Forelimb muscle (tissue), 1 donor: ENCODE measurements at regions not wholly inside any gene's neighbourhood (a gene's known extent, or its start where the extent isn't known, plus 50 kb on each side); places are given as distances from the start of the nearest gene placed in this dataset.

Experiments used
- DNase-seq: peaks from one replicate; pipeline ENCODE4 v3.0.0-alpha.2; 2013; ENCODE audit warnings: low read depth

DNA sequence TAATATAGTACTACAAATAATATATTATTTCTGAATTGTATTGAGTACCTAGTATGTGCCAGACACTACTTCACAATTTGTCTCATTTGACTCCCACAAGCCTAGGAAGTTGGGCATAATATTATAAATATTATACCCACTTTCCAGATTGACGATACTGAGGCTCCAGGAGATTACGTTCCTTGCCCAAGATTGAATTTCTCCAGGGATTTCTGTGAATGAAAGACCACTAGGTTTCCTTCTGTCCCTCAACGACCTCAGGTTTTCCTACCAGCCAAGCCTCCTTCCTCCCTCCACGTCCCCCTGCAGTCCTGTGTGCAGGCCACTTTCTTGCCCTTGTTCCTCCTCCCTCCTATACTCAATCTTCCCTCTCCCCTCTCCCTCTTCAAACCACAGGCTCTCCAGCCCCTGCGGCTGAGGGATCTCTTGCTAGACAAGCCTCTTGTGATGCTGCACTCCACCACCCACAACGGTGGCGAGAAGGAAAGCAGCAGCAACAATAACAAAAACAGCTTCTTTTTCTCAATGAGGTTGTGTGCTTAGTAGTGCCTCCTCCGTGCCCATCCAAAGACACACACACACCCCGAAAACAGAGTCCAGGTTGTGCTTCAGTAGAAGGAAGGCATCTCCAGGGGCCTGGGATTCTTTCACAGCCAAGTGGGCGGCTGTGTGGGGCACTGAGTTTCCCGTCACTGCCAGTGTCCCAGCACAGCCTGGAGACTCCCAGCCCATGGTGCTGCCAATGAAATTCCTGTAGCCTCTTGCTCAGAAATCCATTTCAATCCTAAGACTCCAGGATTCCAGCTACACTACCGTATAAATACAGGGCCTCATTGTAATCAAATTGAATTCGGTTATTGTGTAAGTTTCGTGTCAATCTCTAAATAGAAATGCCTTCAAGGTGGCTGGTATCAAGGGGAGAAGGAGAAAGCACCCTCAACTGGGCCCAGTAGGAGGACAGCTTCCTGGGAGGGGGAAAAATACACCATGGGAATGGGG, 94.4 kb downstream of the NCR2 start:
- DNase-seq = no peak

DNA sequence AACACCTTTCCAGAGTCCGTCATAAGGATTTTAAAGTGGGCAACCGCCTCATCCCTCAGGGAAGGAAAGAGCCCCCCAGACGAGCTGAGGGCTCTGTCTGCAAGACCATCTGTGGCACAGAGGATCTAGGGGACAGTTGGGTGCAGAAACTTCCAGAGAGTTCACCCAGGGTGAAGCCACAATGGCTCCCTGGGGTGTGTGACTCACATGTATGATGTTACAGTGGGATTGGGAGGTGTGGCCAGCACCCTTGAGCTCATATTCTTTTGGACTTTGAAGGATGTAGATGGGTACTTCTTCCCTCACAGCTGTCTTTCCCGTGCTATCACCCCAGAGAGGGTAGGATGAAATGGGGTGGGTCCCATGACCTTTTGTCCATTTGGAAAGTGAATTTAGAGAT, 95.5 kb downstream of the NCR2 start:
- no peak for DNase-seq

DNA sequence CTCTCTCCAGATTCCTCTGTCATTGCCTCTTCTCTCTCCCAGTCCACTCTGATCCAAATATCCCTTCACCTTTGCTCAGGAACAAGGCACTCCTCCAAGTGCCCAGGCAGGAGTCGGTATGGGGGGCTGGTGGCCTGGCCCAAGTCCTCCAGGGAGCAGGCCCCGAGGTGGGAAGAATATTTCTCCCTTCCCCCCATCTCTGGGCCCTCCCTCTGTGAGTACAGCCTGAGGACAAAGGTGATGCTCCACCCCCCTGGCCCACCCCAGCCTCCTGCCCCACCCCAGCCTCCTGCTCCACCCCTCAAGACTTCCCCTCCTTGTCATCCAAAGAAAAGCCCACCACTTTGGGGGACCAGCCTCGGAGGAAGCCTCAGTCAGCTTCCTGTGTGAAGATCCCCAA, 96.9 kb downstream of the NCR2 start:
- no peak for DNase-seq

DNA sequence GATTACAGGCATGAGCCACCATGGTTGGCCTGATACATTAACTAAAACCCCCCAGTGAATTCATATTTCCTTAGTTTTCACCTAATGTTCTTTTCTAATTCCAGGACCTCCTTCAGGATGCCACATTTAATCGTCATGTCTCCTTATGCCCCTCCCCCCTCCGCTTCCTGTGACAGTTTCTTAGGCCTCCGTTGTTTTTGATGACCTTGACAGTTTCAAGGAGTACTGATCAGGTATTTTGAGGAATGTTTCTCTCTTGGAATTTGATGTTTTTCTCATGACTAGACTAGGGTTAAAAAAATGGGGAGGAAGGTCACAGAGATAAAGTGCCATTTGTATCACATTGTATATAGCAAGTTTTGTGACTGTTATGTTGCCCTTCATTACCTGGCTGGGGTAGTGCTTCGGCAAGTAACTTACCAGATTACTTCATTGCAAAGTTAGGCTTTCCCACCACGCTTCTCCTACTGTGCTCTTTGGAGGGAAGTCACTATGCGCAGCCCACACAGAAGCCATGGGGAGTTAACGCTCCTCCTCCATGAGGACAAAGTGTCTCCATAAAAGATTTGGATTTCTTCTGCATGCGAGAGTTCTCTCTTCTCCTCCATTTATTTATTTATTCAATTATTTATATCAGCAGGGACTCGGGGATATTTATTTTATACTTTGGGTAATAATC, 99.5 kb downstream of the NCR2 start:
- DNase-seq = no peak

DNA sequence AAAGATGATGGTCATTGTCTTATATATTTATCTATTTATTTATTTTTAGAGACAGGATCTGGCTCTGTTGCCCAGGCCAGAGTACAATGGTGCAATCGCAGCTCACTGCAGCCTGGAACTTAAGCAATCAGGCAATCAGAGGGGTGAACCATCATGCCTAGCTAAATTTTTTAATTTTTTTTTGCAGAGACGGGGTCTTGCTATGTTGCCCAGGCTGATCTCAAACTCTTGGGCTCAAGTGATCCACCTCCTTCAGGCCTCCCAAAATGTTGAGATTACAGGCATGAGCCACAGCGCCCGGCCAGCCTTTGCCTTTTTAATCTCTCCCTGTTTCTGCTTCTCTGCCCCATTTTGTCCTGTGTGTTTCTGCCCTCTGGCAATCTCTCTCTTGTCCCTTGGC, 102.2 kb downstream of the NCR2 start:
- DNase-seq = no peak

DNA sequence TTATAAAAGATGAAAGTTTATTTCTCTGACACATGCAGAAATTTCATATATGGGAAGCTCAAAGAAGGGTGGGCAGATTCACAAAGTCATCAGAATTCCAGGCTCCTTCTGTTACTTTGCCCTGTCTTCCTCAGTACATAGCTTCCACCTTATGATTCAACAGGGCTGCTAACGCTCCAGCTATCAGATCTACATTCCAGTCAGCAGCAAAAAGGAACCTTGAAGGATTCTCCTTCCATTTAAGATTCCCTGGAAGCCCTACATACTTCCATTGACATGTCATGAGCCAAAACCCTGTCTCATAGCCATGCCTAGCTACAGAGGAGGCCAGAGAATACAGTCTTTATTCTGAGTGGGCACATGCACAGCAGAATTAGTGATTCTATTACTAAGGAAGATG, 103.3 kb downstream of the NCR2 start:
- DNase-seq = no peak

DNA sequence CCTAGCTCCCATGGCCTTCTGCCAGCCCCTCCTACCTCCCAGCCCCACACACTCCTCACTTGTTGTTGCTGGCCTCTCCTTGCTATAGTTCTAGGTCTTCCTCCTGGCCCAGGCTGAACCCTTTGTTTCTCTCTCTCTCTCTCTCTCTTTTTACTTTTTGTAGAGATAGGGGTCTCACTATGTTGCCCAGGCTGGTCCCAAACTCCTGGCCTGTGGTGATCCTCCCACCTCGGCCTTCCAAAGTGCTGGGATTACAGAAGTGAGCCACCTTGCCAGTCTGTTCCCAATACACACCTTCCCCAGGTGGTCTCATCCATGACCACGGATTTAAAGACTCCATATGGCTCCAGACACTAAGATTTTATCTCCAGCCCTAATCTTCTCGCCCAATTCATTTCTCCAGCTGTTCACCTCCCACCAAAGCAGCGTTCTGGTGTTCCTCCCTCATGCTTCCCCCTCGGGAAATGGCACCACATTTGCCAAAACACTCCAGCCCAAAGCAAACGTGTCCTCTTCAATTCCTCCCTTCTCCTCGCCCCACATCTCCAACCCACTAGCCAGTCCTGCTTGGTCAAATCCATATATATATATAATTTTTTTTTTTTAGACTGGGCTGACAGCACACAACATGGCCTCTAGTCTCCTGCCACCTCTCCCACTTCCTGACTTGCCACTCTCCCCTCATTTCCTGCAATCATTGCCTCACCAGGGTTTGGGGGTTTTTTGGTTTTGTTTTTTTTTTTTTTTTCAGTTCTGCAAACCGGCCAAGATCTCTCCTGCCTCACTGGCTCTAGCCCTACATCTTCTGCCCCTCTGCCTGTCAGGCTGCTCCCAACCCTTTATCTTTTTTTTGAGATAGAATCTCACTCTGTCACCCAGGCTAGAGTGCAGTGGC, 104.4 kb downstream of the NCR2 start:
- no peak for DNase-seq

DNA sequence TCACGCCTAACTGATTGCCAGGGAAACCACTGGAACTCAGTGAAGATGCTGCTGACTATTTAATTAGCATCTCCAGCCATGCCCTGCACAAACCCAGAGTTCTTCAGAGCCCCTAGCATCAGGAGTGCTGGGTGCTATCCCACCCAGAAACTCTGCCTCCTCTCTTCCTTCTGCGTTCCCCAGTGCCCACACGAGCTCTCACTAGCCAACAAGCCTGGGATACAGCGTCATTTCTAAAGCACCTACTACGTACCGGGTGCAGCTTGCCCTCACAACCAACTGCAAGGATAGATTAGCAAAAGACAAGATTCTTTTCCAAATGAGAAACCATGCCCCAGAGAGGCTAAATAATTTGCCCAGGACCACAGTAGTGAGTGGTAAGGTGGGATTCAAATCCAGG, 105.2 kb upstream of the FOXP4 start:
- no peak for DNase-seq

DNA sequence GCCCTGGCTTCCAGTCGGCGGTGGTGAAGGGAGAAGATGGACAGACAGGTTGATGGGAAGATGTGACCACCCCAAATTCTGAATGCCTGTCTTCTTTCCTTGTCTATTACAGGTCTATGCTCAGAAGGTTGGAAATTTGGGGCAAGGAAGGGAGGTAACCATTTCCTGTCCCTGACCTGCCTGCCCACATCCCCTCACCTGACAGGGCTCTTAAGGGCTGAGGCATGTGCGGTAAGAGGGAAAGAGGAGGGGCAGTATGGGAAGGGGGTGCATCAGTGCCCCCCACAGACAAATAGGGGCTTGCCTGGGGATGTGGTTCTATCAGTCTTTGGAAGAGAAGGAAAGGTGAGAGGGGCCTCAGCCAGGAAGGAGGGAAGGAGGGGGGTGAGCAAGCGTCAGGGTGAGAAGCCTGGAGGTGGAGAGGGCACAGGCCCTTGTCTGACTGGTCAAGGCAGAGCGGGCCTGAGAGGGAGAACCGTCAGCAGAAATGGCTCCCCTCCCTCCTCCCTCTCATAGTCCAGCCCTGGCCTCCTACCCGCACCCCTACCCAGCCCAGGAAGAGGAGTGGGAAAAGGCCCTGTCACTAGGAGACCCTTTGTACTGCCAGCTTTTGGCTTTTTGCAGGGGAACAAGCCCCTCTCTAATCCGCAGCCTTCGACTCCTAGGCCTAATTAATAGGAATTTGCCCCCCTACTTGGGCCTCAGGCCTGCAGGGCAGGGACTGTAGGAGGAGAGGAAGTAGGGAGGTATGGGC, 104.4 kb upstream of the FOXP4 start:
- DNase-seq = no peak

DNA sequence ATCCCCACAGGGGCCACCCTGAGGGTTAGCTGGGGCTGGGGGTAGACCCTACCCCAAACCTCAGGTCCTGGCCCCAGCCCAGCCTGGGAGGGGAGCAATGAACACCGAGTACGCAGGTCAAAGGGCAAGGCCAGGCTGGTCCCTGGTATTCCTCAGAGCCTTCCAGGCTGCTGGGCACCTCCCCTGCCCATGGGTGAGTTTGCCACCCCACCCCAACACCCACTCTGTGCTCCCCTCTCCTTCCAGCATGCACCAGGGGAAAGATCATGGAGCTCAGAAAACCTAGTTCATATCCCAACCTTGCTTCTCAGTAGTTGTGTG, 103.9 kb upstream of the FOXP4 start:
- DNase-seq = no peak

DNA sequence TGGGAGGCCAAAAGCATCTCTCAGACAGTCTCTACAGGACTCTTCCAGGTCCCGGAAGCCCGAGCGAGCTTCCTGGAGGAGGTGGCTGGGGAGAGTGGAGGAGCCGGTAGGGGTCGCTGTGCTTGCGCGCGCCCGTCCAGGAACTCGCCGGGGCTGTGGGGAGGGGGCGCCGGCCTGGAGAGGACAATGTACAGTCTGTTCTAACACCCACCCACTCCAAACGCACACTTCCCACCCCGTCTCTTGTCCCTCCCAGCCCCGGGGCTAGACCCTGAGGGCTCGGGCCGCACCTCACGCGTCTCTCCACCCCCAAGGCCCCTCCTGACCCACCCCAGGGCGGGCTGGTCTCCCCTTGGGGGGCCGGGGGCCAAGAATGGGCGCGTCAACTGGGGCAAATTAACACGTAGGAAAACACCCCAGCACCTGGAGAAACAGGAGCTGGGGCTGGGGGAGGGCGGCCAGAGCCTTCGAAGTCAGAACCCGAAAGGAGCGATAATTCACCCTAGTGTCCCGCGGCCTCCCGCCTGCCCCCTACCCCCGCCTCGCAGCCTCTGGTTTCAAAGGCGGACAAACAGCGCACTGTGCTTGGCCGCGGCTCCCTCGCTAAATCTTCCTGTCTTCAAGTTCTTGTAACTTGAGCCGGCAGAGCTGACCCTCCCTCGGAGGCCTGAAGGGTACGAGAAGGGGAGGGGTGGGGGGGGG, 103.2 kb upstream of the FOXP4 start:
- DNase-seq = peak; percentile 68

DNA sequence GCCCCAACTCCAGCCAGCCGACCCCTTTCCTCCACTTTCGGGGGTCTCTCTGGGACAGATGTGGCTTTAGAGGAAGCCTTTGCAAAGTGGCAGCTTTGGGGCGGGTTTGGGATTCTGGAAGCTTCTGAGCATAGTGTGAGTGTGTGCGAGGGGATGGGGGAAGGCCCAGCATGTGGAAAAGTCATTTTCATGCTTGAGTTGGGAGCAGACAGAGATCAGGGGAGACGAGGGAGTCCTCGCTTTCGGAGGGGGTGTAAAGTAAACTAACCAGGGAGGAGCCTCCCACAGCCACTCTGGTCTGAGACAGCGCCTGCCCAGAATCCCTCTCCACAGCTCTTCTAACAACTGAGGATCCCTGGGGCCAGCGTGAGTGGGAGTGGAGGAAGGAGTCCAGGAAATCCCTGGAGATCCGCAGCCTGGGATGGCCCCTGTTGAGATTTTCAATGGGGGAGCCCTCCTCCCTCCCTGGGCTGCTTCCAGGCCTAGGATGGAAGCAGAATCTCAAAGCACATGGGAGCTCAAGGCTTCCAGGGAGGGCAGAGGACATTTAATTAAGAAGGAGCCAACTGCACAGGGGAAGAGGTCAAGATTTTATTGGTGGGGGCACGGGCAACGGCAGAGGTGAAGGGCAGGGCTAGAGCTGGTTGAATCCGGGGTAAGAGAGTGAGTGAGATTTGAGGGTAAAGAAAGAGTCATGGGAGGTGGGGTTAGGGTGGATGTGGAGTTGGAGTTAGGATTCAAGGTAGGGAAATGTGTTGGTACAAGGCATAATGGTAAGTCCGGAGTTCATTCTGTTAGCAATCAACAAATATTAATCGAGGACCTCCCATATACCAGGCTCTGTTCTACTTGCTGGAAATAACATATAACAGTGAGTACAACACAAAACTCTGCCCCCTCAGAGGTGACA, 102.3 kb upstream of the FOXP4 start:
- DNase-seq = no peak

DNA sequence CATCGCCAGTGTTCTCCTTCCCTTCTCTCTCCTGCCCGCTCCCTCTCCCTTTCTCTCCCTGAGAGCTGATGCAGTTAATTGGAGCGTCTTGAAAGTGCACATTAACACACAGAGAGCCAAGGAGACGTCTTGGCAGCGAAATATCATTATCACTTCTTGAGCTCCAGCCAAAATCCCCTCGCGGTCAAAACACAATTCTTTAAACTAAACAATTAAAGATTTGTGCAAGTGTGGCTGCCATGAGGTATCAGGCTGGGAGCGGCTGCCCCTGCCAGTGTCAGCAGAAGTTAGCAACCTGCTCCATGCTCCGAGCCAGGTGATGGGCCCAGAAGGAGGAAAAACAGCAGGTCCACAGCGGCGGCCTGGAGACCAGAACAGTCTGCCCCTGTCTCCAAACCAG, 100.9 kb upstream of the FOXP4 start:
- no peak for DNase-seq

DNA sequence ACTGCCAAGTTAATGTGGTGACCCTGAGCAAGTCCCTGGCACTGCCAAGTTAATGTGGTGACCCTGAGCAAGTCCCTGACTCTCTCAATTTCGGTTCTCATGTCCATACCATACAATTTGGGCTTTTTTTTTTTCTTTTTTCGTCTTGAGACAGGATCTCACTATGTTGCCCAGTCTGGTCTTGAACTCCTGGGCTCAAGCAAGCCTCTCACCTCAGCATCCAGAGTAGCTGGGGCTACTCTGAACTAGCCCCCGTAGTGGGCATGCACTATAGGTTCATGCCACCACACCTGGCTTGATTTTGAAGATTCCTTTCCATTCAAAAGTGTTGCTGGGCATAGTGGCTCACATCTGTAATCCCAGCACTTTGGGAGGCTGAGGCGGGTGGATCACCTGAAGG, 100.0 kb upstream of the FOXP4 start:
- DNase-seq = no peak

DNA sequence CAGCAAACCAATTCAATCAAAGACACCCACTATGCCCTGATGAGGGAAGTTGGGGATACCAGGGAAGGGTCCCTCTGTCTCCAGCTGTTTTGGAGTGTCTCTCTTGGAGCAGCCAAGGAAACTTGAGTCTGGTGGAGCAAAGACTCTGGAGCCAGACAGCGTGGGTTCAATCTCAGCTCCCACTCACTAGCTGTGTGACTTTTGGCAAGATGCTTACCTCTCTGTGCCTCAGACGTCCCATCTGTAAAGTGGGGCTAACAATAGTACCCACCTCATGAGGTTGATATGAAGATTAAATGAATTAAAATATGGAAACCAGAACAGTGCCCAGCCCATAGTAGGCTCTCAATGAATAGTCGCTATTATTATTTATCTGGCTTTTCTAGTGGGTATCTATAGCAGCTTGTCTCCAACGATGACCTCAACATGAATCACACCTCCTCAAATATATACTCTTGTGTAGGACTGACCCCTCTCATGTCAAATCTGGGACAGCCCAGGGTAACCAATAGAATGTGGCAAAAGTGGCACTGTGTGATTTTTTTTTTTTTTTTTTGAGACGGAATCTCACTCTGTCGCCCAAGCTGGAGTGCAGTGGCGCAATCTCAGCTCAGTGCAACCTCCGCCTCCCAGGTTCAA, 99.2 kb upstream of the FOXP4 start:
- no peak for DNase-seq

DNA sequence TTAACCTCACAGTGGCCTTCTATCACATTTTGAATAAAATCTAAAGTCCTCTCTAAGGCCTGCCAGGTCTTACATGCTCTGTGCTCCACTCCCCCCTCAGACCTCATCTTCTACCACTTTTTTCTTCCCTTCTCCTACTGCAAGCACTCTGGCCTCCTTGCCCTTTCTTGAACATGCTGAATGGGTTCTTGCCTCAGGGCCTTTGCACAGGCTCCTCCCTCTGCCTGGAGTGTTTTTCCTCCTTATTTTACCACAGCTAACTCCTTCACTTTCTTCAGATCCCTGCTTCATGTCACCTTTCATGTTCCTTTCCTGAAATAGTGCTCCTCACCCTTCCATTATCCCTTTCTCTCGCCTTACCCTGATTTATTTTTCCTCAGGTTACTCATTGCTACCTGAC, 97.9 kb upstream of the FOXP4 start:
- DNase-seq = no peak

DNA sequence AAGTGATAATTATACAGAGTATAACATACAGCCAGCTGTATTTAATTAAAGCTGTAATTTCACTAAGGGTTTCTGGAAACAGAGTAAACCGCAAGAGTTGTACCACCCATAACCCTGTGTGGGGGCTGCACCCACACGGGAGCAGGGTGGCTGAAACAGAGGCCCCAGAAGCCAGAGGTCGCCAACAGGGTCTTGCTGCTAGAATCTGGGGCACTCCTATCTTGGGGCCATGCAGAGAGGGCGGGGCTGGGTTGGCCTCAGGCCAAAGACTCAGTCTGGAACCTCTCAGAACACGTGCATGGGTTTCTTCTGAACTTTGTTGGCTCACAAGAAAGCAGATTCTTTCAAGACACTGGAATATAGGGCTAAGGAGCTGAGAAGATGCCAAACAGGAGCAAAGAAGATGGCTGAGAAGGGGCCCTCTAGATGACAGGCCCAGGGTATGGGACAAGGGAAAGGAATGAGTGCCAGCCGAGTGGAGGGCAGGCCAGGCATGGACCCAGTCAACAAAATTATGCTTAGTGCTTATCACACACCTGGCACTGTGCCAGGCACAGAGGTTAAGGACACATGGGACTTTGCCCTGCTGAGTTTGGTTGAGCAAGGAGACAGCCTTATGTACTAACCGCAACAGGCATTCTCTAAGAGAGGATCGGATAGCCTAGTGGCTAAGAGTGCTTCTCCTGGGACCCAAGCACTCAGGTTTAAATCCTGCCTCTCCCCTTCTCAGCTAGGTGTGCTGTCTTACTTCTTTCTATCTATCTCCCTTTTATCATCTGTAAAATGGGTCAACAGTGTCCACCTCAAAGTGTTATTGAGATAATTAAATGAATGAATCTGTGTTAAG, 96.6 kb upstream of the FOXP4 start:
- DNase-seq = no peak

DNA sequence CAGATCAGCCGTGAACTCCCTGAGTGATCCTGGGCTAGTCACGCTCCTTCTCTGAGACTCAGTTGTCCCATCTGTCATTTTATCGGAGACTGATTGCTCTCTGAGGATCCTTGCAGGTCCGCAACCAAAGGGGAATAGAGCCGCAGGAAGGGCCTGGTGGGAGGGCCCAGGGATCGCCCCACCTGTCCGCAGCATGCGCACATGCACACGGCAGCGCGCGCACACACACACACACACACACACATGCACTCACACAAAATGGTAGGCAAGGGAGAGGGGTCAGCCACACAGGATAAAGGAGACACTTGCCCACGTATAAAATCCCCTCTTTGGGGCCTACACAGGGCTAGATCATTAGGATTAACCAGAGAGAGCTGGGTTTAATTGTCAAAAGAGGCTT, 95.6 kb upstream of the FOXP4 start:
- no peak for DNase-seq
